ENCODE measurements at regions not wholly inside any gene's neighbourhood (a gene's known extent, or its start where the extent isn't known, plus 50 kb on each side); places are given as distances from the start of the nearest gene placed in this dataset.
"Not testable (repeated sequence)": the region's sequence is repeated elsewhere in the genome, so short reads cannot be mapped to it uniquely, and the experiment has no call there.

GRCh38 chr3:25153136-25153535, 274.9 kb upstream of the RARB start:
- DNase-seq (ENCODE audit: low read depth) = no peak

- DNase-seq (ENCODE audit: low read depth) = no peak
These were observed 274.5 kb upstream of the RARB start for GRCh38 chr3:25153561-25153960.

GRCh38 chr3:25155652-25156471, 272.2 kb upstream of the RARB start:
- DNase-seq (ENCODE audit: low read depth) = no peak

- DNase-seq (ENCODE audit: low read depth) = peak; percentile 35
These were observed 271.4 kb upstream of the RARB start for GRCh38 chr3:25156626-25157025.

- DNase-seq (ENCODE audit: low read depth) = no peak
These were observed 262.8 kb upstream of the RARB start for GRCh38 chr3:25165306-25165705.

- DNase-seq (ENCODE audit: low read depth) = no peak
These were observed 262.0 kb upstream of the RARB start for GRCh38 chr3:25166016-25166415.

- no peak for DNase-seq (ENCODE audit: low read depth)
These were observed 258.9 kb upstream of the RARB start for GRCh38 chr3:25169151-25169550.

GRCh38 chr3:25170021-25170420, 258.0 kb upstream of the RARB start:
- DNase-seq (ENCODE audit: low read depth) = no peak

GRCh38 chr3:25171118-25171807, 256.8 kb upstream of the RARB start:
- DNase-seq (ENCODE audit: low read depth) = no peak

GRCh38 chr3:25171897-25172296, 256.2 kb upstream of the RARB start:
- no peak for DNase-seq (ENCODE audit: low read depth)

- no peak for DNase-seq (ENCODE audit: low read depth)
These were observed 254.5 kb upstream of the RARB start for GRCh38 chr3:25173606-25174005.

GRCh38 chr3:25174251-25174650, 253.8 kb upstream of the RARB start:
- no peak for DNase-seq (ENCODE audit: low read depth)

GRCh38 chr3:25177041-25177440, 251.0 kb upstream of the RARB start:
- no peak for DNase-seq (ENCODE audit: low read depth)

- DNase-seq (ENCODE audit: low read depth) = no peak
These were observed 249.4 kb upstream of the RARB start for GRCh38 chr3:25178672-25179071.

GRCh38 chr3:25181096-25181495, 247.0 kb upstream of the RARB start:
- DNase-seq (ENCODE audit: low read depth) = no peak

- DNase-seq (ENCODE audit: low read depth) = no peak
These were observed 245.3 kb upstream of the RARB start for GRCh38 chr3:25182794-25183193.

- no peak for DNase-seq (ENCODE audit: low read depth)
These were observed 243.3 kb upstream of the RARB start for GRCh38 chr3:25184641-25185250.

GRCh38 chr3:25191673-25192072, 236.4 kb upstream of the RARB start:
- no peak for DNase-seq (ENCODE audit: low read depth)

- DNase-seq (ENCODE audit: low read depth) = not testable (repeated sequence)
These were observed 228.5 kb upstream of the RARB start for GRCh38 chr3:25199567-25199966.

GRCh38 chr3:25212736-25213135, 215.3 kb upstream of the RARB start:
- DNase-seq (ENCODE audit: low read depth) = no peak

GRCh38 chr3:25214034-25214433, 214.0 kb upstream of the RARB start:
- DNase-seq (ENCODE audit: low read depth) = no peak

- DNase-seq (ENCODE audit: low read depth) = no peak
These were observed 209.7 kb upstream of the RARB start for GRCh38 chr3:25218362-25218761.

- DNase-seq (ENCODE audit: low read depth) = no peak
These were observed 201.3 kb upstream of the RARB start for GRCh38 chr3:25226747-25227146.

Data from amniotic epithelial cell (primary cell).